DND-41 (cell line): ENCODE measurements at regions not wholly inside any gene's neighbourhood (a gene's known extent, or its start where the extent isn't known, plus 50 kb on each side); places are given as distances from the start of the nearest gene placed in this dataset.
"Not testable (repeated sequence)": the region's sequence is repeated elsewhere in the genome, so short reads cannot be mapped to it uniquely, and the experiment has no call there.

Experiments
- ATAC-seq: fragments of 200-7000 bp; cut with Tn5 transposase; 3 replicates; pipeline ENCODE4 v1.9.1; 2021; ENCODE audit warnings: low read depth; ENCODE audit not compliant: insufficient read depth
- DNase-seq: peaks from one replicate; pipeline ENCODE4 v3.0.0-alpha.2; 2020
- H2AFZ ChIP-seq: 2 replicates; pipeline ENCODE4 v1.6.0; 2012; ENCODE audit warnings: low read depth, low read length
- H3K27ac ChIP-seq: 2 replicates; pipeline ENCODE4 v1.5.1; 2012; ENCODE audit warnings: low read length, inconsistent platforms
- H3K27me3 ChIP-seq: fragments of 200-600 bp; sonication (generic); 2 replicates; pipeline ENCODE4 v1.6.0; 2012; ENCODE audit warnings: low read length, mild to moderate bottlenecking, inconsistent platforms; ENCODE audit not compliant: insufficient read depth, poor library complexity
- H3K36me3 ChIP-seq: 2 replicates; pipeline ENCODE4 v1.5.1; 2012; ENCODE audit warnings: low read length, inconsistent platforms; ENCODE audit not compliant: insufficient read depth
- H3K4me1 ChIP-seq: 2 replicates; pipeline ENCODE4 v1.5.1; 2012; ENCODE audit warnings: mild to moderate bottlenecking, low read length; ENCODE audit not compliant: insufficient read depth
- H3K4me2 ChIP-seq: 2 replicates; pipeline ENCODE4 v1.6.0; 2012; ENCODE audit warnings: mild to moderate bottlenecking, moderate library complexity, low read length, inconsistent platforms; ENCODE audit not compliant: insufficient read depth
- H3K4me3 ChIP-seq, 2 experiments: fragments of 200-600 bp in 1 of 2; shearing (Covaris generic) in 1 of 2; 2 replicates each; pipeline ENCODE4 v1.5.1; 2012 to 2016; ENCODE audit warnings: inconsistent platforms in 2 of 2, low read length in 2 of 2, mild to moderate bottlenecking in 2 of 2, low read depth in 1 of 2, moderate library complexity in 1 of 2
- H3K79me2 ChIP-seq: 2 replicates; pipeline ENCODE4 v1.6.0; 2012; ENCODE audit warnings: low read length, inconsistent platforms; ENCODE audit not compliant: insufficient read depth
- H3K9ac ChIP-seq: 2 replicates; pipeline ENCODE4 v1.6.0; 2012; ENCODE audit warnings: low read depth, mild to moderate bottlenecking, inconsistent platforms, low read length, moderate library complexity
- H3K9me3 ChIP-seq: 2 replicates; pipeline ENCODE4 v1.5.1; 2012; ENCODE audit warnings: low read length, moderate library complexity, mild to moderate bottlenecking, inconsistent platforms; ENCODE audit not compliant: insufficient read depth, severe bottlenecking
- H4K20me1 ChIP-seq: 2 replicates; pipeline ENCODE4 v1.6.0; 2012; ENCODE audit warnings: low read length; ENCODE audit not compliant: insufficient read depth
- CTCF ChIP-seq: IDR thresholded peaks from 2 replicates; pipeline ENCODE4 v1.5.1; 2012; ENCODE audit warnings: borderline replicate concordance, low read length, moderate library complexity, mild to moderate bottlenecking; ENCODE audit not compliant: poor library complexity, severe bottlenecking; ENCODE audit errors: extremely low read depth
- EZH2 ChIP-seq: IDR thresholded peaks from 3 replicates; pipeline ENCODE4 v1.6.1; 2012; ENCODE audit warnings: borderline replicate concordance, low read depth, mild to moderate bottlenecking, moderate library complexity, low read length, inconsistent platforms; ENCODE audit not compliant: severe bottlenecking

DNA sequence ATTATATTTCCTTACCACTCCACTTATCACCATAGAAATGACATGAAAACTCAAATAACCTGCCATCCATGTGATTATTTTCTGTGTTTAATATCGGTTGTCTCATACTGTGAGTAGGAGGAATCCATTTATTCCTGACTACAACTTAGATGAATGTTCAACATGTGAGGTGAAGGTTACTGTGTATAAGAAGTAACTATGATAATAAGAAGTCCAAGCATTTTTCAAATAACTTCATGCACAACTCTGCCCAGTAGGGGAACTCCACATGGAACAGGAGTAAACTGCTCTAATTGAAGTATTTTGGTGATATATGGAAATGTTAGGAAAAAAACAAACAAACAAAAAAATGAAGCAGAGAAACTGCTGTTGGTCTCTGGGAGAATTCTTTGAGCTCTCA, 447.5 kb upstream of the GRIN3A start:
- ATAC-seq (no peak), DNase-seq (no peak)
- H3K79me2 ChIP-seq = no peaks in the 10 kb centered on the region
- no peaks in the 10 kb centered on the region for H3K4me1 ChIP-seq
- H3K27ac ChIP-seq = no peak overlapping the region
- H4K20me1 ChIP-seq = no peaks in the 10 kb centered on the region
- H3K9ac ChIP-seq = no peak overlapping the region
- H3K36me3 ChIP-seq = no peaks in the 10 kb centered on the region
- TF ChIP-seq CTCF = no peak
- no peak for TF ChIP-seq EZH2
- no peak overlapping the region for H3K4me2 ChIP-seq
- no peaks in the 10 kb centered on the region for H3K9me3 ChIP-seq
- no peak overlapping the region for H3K4me3 ChIP-seq
- no peak overlapping the region for H2AFZ ChIP-seq
- H3K27me3 ChIP-seq = no peaks in the 10 kb centered on the region

GRCh38 chr9:102185371-102185770, 446.9 kb upstream of the GRIN3A start:
- no peak for TF ChIP-seq CTCF
- no peak for TF ChIP-seq EZH2
- DNase-seq = no peak
- no peak overlapping the region for H3K9ac ChIP-seq
- no peaks in the 10 kb centered on the region for H3K27me3 ChIP-seq
- H3K9me3 ChIP-seq = no peaks in the 10 kb centered on the region
- H3K79me2 ChIP-seq = no peaks in the 10 kb centered on the region
- H3K27ac ChIP-seq = no peak overlapping the region
- H4K20me1 ChIP-seq = no peaks in the 10 kb centered on the region
- H3K4me3 ChIP-seq = no peak overlapping the region
- no peaks in the 10 kb centered on the region for H3K36me3 ChIP-seq
- no peak overlapping the region for H3K4me2 ChIP-seq
- no peak overlapping the region for H2AFZ ChIP-seq
- H3K4me1 ChIP-seq = no peaks in the 10 kb centered on the region
- ATAC-seq = no peak

DNA sequence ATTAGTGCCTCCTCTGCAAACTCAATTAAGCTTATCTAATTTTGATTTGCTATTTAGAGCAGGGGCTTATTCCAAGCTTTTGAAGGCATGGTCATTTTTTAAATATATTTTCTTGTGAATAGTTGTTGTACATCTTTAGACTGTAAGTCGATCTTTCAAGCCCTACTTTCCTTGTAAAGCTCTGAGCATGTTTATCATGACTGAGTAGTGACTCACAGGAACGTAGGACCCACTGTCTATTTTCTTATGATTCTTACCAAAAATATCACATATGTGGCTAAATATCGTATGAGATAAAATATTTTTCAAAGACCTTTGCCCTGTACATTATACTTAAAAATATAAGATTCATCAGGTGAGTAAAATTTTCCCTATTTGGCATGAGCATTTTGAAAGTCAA, 440.4 kb upstream of the GRIN3A start:
- H3K4me2 ChIP-seq = no peak overlapping the region
- no peaks in the 10 kb centered on the region for H3K9me3 ChIP-seq
- DNase-seq = no peak
- no peaks in the 10 kb centered on the region for H3K79me2 ChIP-seq
- H3K36me3 ChIP-seq = no peaks in the 10 kb centered on the region
- ATAC-seq = no peak
- H3K9ac ChIP-seq = no peak overlapping the region
- no peak overlapping the region for H2AFZ ChIP-seq
- H3K4me1 ChIP-seq = no peaks in the 10 kb centered on the region
- no peak for TF ChIP-seq EZH2
- TF ChIP-seq CTCF = no peak
- H3K27me3 ChIP-seq = no peaks in the 10 kb centered on the region
- no peak overlapping the region for H3K27ac ChIP-seq
- no peak overlapping the region for H3K4me3 ChIP-seq
- H4K20me1 ChIP-seq = no peaks in the 10 kb centered on the region

GRCh38 chr9:102174202-102174601, 435.8 kb upstream of the GRIN3A start:
- H2AFZ ChIP-seq, H3K27me3 ChIP-seq, H3K4me3 ChIP-seq, ATAC-seq, H4K20me1 ChIP-seq, H3K79me2 ChIP-seq, H3K9me3 ChIP-seq, H3K27ac ChIP-seq, H3K4me1 ChIP-seq, H3K36me3 ChIP-seq, H3K9ac ChIP-seq, DNase-seq, H3K4me2 ChIP-seq: not testable (repeated sequence)
